Liver (tissue), 8 donors: ENCODE measurements at regions not wholly inside any gene's neighbourhood (a gene's known extent, or its start where the extent isn't known, plus 50 kb on each side); places are given as distances from the start of the nearest gene placed in this dataset.

Experiments
- DNase-seq: peaks from one replicate; pipeline ENCODE4 v3.0.0-alpha.2; 2017; ENCODE audit warnings: low spot score
- H3K27ac ChIP-seq, 2 donors: one replicate each; pipeline ENCODE4 v1.7.0; 2013; ENCODE audit warnings: inconsistent platforms in 2 of 2, low read length in 2 of 2, control low read depth in 1 of 2, low read depth in 1 of 2, mild to moderate bottlenecking in 1 of 2
- H3K27me3 ChIP-seq, 4 donors: one replicate each; pipeline versions ENCODE4 v1.6.1 to v1.7.0; 2013; ENCODE audit warnings: low read length in 3 of 4, inconsistent platforms in 1 of 4, mild to moderate bottlenecking in 1 of 4, moderate library complexity in 1 of 4; ENCODE audit not compliant: control insufficient read depth in 4 of 4, insufficient read depth in 4 of 4
- H3K36me3 ChIP-seq, 4 donors: one replicate each; pipeline versions ENCODE4 v1.6.1 to v1.7.0; 2013; ENCODE audit warnings: low read length in 3 of 4, mild to moderate bottlenecking in 3 of 4, low read depth in 1 of 4, moderate library complexity in 1 of 4; ENCODE audit not compliant: control insufficient read depth in 4 of 4, insufficient read depth in 3 of 4
- H3K4me1 ChIP-seq, 4 donors: one replicate each; pipeline versions ENCODE4 v1.6.1 to v1.7.0; 2013; ENCODE audit warnings: low read length in 3 of 4, mild to moderate bottlenecking in 3 of 4, moderate library complexity in 1 of 4; ENCODE audit not compliant: control insufficient read depth in 4 of 4, insufficient read depth in 4 of 4
- H3K4me3 ChIP-seq, 3 donors: one replicate each; pipeline versions ENCODE4 v1.6.1 to v1.7.0; 2013; ENCODE audit warnings: low read length in 3 of 3, control low read depth in 1 of 3, low read depth in 1 of 3, mild to moderate bottlenecking in 1 of 3
- H3K9ac ChIP-seq, 2 donors: one replicate each; pipeline ENCODE4 v1.7.0; 2013; ENCODE audit warnings: low read length in 2 of 2, mild to moderate bottlenecking in 2 of 2, moderate library complexity in 2 of 2, control low read depth in 1 of 2, low read depth in 1 of 2
- H3K9me3 ChIP-seq, 4 donors: one replicate each; pipeline versions ENCODE4 v1.6.1 to v1.7.0; 2013; ENCODE audit warnings: low read length in 3 of 4; ENCODE audit not compliant: control insufficient read depth in 4 of 4
- ATF3 ChIP-seq: IDR thresholded peaks from 2 replicates; pipeline ENCODE4 v1.6.1; 2016; ENCODE audit warnings: antibody characterized with exemption
- CTCF ChIP-seq: fragments of 150-350 bp; IDR thresholded peaks from 2 replicates; pipeline ENCODE4 v1.5.1; 2017; ENCODE audit warnings: improper control_type of control experiment, low read depth, low read length; ENCODE audit not compliant: missing input control
- EGR1 ChIP-seq, 2 donors: IDR thresholded peaks; 2 replicates each; pipeline ENCODE4 v1.6.1; 2016 to 2018; ENCODE audit warnings: antibody characterized with exemption in 2 of 2, low read depth in 2 of 2
- FOXA2 ChIP-seq: IDR thresholded peaks from 2 replicates; pipeline ENCODE4 v1.6.1; 2016; ENCODE audit warnings: antibody characterized with exemption
- GABPA ChIP-seq, 2 donors: IDR thresholded peaks in 1 of 2; conservative IDR thresholded peaks in 1 of 2; 2 replicates each; pipeline ENCODE4 v1.6.1; 2016; ENCODE audit warnings: antibody characterized with exemption in 2 of 2, mild to moderate bottlenecking in 1 of 2, moderate library complexity in 1 of 2
- HNF4A ChIP-seq, 2 donors: conservative IDR thresholded peaks; 2 replicates each; pipeline ENCODE4 v1.6.1; 2016; ENCODE audit warnings: antibody characterized with exemption in 2 of 2, mild to moderate bottlenecking in 2 of 2
- HNF4G ChIP-seq: IDR thresholded peaks from 2 replicates; pipeline ENCODE4 v1.6.1; 2016; ENCODE audit warnings: antibody characterized with exemption
- JUND ChIP-seq, 2 donors: IDR thresholded peaks; 2 replicates each; pipeline ENCODE4 v1.6.1; 2016; ENCODE audit warnings: antibody characterized with exemption in 2 of 2
- MAX ChIP-seq: IDR thresholded peaks from 2 replicates; pipeline ENCODE4 v1.6.1; 2016; ENCODE audit warnings: antibody characterized with exemption
- RAD21 ChIP-seq, 2 donors: IDR thresholded peaks; 2 replicates each; pipeline ENCODE4 v1.6.1; 2016; ENCODE audit warnings: antibody characterized with exemption in 2 of 2, mild to moderate bottlenecking in 2 of 2
- REST ChIP-seq: IDR thresholded peaks from 2 replicates; pipeline ENCODE4 v1.6.1; 2016; ENCODE audit warnings: antibody characterized with exemption, mild to moderate bottlenecking
- RXRA ChIP-seq, 2 donors: IDR thresholded peaks; 2 replicates each; pipeline ENCODE4 v1.6.1; 2017 to 2018; ENCODE audit warnings: antibody characterized with exemption in 2 of 2, mild to moderate bottlenecking in 1 of 2
- SP1 ChIP-seq: IDR thresholded peaks from 2 replicates; pipeline ENCODE4 v1.6.1; 2018; ENCODE audit warnings: antibody characterized with exemption, mild to moderate bottlenecking
- TAF1 ChIP-seq: conservative IDR thresholded peaks from 2 replicates; pipeline ENCODE4 v1.6.1; 2016; ENCODE audit warnings: antibody characterized with exemption, mild to moderate bottlenecking
- YY1 ChIP-seq: IDR thresholded peaks from 2 replicates; pipeline ENCODE4 v1.6.1; 2016; ENCODE audit warnings: antibody characterized with exemption, mild to moderate bottlenecking
- WGBS: extraction: QIAGEN DNeasy Blood & Tissue Kit; methylation state at CpG from one replicate; pipeline ENCODE4 v1.1.7; 2013; 5-methylcytosine and 5-hydroxymethylcytosine counted together
- donor health status: healthy.
- donor health status: healthy.
- donor health status: healthy.
- donor health status: healthy.
- donor health status: healthy.

GRCh38 chr4:181264893-181265292 lies 978.3 kb upstream of the TENM3 start:
- TF ChIP-seq EGR1 (IDR thresholded peaks at IDR 0.05; ENCODE audit: low read depth in 2 of 2) (no peak), TAF1 (no peak), HNF4A (conservative IDR thresholded peaks at IDR 0.05) (no peak), ATF3 (no peak), GABPA (IDR thresholded peaks at IDR 0.05 in 1 of 2, conservative IDR thresholded peaks at IDR 0.05 in 1 of 2) (no peak), CTCF (no peak), MAX (no peak)
- WGBS = 21% methylated on average over 9 of the region's 9 CpGs
- DNase-seq = no peak
- Histone ChIP-seq H3K9me3 (no peaks in the 10 kb centered on the region), H3K27ac (no peak overlapping the region), H3K9ac (no peak overlapping the region), H3K4me3 (no peak overlapping the region), H3K36me3 (no peaks in the 10 kb centered on the region), H3K4me1 (no peaks in the 10 kb centered on the region), H3K27me3 (no peaks in the 10 kb centered on the region)

- 58% methylated on average over 4 of the region's 4 CpGs for WGBS
- DNase-seq = no peak
- TF ChIP-seq FOXA2 (no peak), ATF3 (no peak), GABPA (IDR thresholded peaks at IDR 0.05 in 1 of 2, conservative IDR thresholded peaks at IDR 0.05 in 1 of 2) (no peak), YY1 (no peak), RXRA (IDR thresholded peaks at IDR 0.05) (no peak), RAD21 (IDR thresholded peaks at IDR 0.05) (no peak), TAF1 (no peak), HNF4A (conservative IDR thresholded peaks at IDR 0.05) (no peak), JUND (IDR thresholded peaks at IDR 0.05) (no peak), HNF4G (no peak)
These were observed 977.8 kb upstream of the TENM3 start for GRCh38 chr4:181265370-181265769.

GRCh38 chr4:181271116-181271640 lies 972.0 kb upstream of the TENM3 start:
- Histone ChIP-seq H3K27me3 (peaks cover 0 to 3% (median 0%) of the 10 kb centered on the region in 4 donors), H3K4me3 (no peak overlapping the region), H3K9me3 (no peaks in the 10 kb centered on the region), H3K27ac (no peak overlapping the region), H3K4me1 (peaks cover 0 to 1% (median 0%) of the 10 kb centered on the region in 4 donors), H3K9ac (no peak overlapping the region), H3K36me3 (no peaks in the 10 kb centered on the region)
- WGBS = 71% methylated on average over 9 of the region's 9 CpGs
- no peak for TF ChIP-seq EGR1 (IDR thresholded peaks at IDR 0.05; ENCODE audit: low read depth in 2 of 2)
- no peak for TF ChIP-seq REST
- no peak for TF ChIP-seq CTCF
- TF ChIP-seq JUND (IDR thresholded peaks at IDR 0.05) = no peak
- TF ChIP-seq RXRA (IDR thresholded peaks at IDR 0.05) = no peak
- no peak for TF ChIP-seq FOXA2
- TF ChIP-seq MAX = no peak
- no peak for TF ChIP-seq SP1
- TF ChIP-seq ATF3 = no peak
- TF ChIP-seq GABPA (IDR thresholded peaks at IDR 0.05 in 1 of 2, conservative IDR thresholded peaks at IDR 0.05 in 1 of 2) = no peak
- no peak for TF ChIP-seq TAF1
- TF ChIP-seq HNF4G = no peak
- no peak for DNase-seq

More at GRCh38 chr4:181265370-181265769, 977.8 kb upstream of the TENM3 start:
- no peak overlapping the region for H3K27ac ChIP-seq
- no peaks in the 10 kb centered on the region for H3K9me3 ChIP-seq
- H3K9ac ChIP-seq = no peak overlapping the region
- H3K4me1 ChIP-seq = no peaks in the 10 kb centered on the region
- no peaks in the 10 kb centered on the region for H3K36me3 ChIP-seq
- no peak overlapping the region for H3K4me3 ChIP-seq
- no peaks in the 10 kb centered on the region for H3K27me3 ChIP-seq
